ENCODE measurements at regions not wholly inside any gene's neighbourhood (a gene's known extent, or its start where the extent isn't known, plus 50 kb on each side); places are given as distances from the start of the nearest gene placed in this dataset.

- DNase-seq (ENCODE audit: low spot score): no peak
- in situ Hi-C loops (cut with MboI; ENCODE audit: low sequenced_read_pairs, unreplicated experiment): no loop called here
- TF ChIP-seq CTCF (IDR thresholded peaks at IDR 0.05; ENCODE audit: borderline replicate concordance, control extremely low read depth, extremely low read depth, insufficient read depth, missing control alignments): no peak
Measured at GRCh38 chr18:24669015-24669414, 208.6 kb downstream of the HRH4 start.

GRCh38 chr18:24669502-24669901 is 209.1 kb downstream of the HRH4 start:
- in situ Hi-C loops (cut with MboI; ENCODE audit: low sequenced_read_pairs, unreplicated experiment): no loop called here
- no peak for DNase-seq (ENCODE audit: low spot score)
- no peak for TF ChIP-seq CTCF (IDR thresholded peaks at IDR 0.05; ENCODE audit: borderline replicate concordance, control extremely low read depth, extremely low read depth, insufficient read depth, missing control alignments)

- in situ Hi-C loops (cut with MboI; ENCODE audit: low sequenced_read_pairs, unreplicated experiment): no loop called here
- DNase-seq (ENCODE audit: low spot score): no peak
- no peak for TF ChIP-seq CTCF (IDR thresholded peaks at IDR 0.05; ENCODE audit: borderline replicate concordance, control extremely low read depth, extremely low read depth, insufficient read depth, missing control alignments)
Measured at GRCh38 chr18:24672165-24672941, 211.9 kb downstream of the HRH4 start.

- in situ Hi-C loops (cut with MboI; ENCODE audit: low sequenced_read_pairs, unreplicated experiment): no loop called here
- TF ChIP-seq CTCF (IDR thresholded peaks at IDR 0.05; ENCODE audit: borderline replicate concordance, control extremely low read depth, extremely low read depth, insufficient read depth, missing control alignments): no peak
- no peak for DNase-seq (ENCODE audit: low spot score)
Measured at GRCh38 chr18:24674200-24674599, 213.8 kb downstream of the HRH4 start.

GRCh38 chr18:24674605-24675004 is 214.2 kb downstream of the HRH4 start:
- no peak for TF ChIP-seq CTCF (IDR thresholded peaks at IDR 0.05; ENCODE audit: borderline replicate concordance, control extremely low read depth, extremely low read depth, insufficient read depth, missing control alignments)
- in situ Hi-C loops (cut with MboI; ENCODE audit: low sequenced_read_pairs, unreplicated experiment): no loop called here
- no peak for DNase-seq (ENCODE audit: low spot score)

- no peak for TF ChIP-seq CTCF (IDR thresholded peaks at IDR 0.05; ENCODE audit: borderline replicate concordance, control extremely low read depth, extremely low read depth, insufficient read depth, missing control alignments)
- DNase-seq (ENCODE audit: low spot score): no peak
- in situ Hi-C loops (cut with MboI; ENCODE audit: low sequenced_read_pairs, unreplicated experiment): no loop called here
Measured at GRCh38 chr18:24677011-24677410, 216.6 kb downstream of the HRH4 start.

Measured in GM13976 (cell line).